BLaER1 treated with 17β-estradiol and CSF1 and Interleukin-3, amounts not matched to agents 10 nM and 100 nM (cell line): ENCODE measurements at regions not wholly inside any gene's neighbourhood (a gene's known extent, or its start where the extent isn't known, plus 50 kb on each side); places are given as distances from the start of the nearest gene placed in this dataset.

Experiments used
- H3K27ac ChIP-seq, 11 experiments: shearing (Covaris generic); formaldehyde crosslinking; 2 replicates each; pipeline ENCODE4 v1.8.1; 2022
- H3K27me3 ChIP-seq, 11 experiments: shearing (Covaris generic); formaldehyde crosslinking; 2 replicates each; pipeline ENCODE4 v1.8.1; 2022
- H3K36me3 ChIP-seq, 11 experiments: shearing (Covaris generic); formaldehyde crosslinking; 2 replicates each; pipeline ENCODE4 v1.8.1; 2022
- H3K4me1 ChIP-seq, 10 experiments: shearing (Covaris generic); formaldehyde crosslinking; 2 replicates each; pipeline ENCODE4 v1.8.1; 2022
- H3K4me2 ChIP-seq, 11 experiments: shearing (Covaris generic); formaldehyde crosslinking; 2 replicates each; pipeline ENCODE4 v1.8.1; 2022
- H3K4me3 ChIP-seq, 10 experiments: shearing (Covaris generic); formaldehyde crosslinking; 2 replicates each; pipeline ENCODE4 v1.8.1; 2022
- H3K9ac ChIP-seq, 11 experiments: shearing (Covaris generic); formaldehyde crosslinking; 2 replicates each; pipeline ENCODE4 v1.8.1; 2022
- H3K9me3 ChIP-seq, 11 experiments: shearing (Covaris generic); formaldehyde crosslinking; replicated peaks in 1 of 11; 2 replicates each; pipeline ENCODE4 v1.8.1; 2022
- H4K20me1 ChIP-seq, 11 experiments: shearing (Covaris generic); formaldehyde crosslinking; 2 replicates each; pipeline ENCODE4 v1.8.1; 2022
- Cebpa-rat ChIP-seq, 11 experiments: shearing (Covaris generic); IDR thresholded peaks; 2 replicates each; pipeline ENCODE4 v1.8.1; 2022

DNA sequence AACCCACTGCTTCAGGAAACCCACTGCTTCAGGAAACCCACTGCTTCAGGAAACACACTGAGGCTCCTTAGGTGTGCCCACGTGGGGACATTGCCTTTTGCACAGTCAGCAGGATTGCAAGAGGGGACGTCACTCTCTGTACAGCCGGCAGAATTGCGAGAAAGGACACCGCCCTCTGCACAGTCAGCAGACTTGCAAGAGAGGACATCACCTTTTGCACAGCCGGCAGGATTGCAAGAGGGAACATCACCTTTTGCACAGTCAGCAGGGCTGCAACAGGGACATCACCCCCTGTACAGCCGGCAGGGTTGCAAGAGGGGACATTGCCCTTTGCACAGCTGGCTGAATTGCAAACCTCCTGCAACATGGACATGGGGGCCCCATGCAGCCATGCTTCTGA lies 407.6 kb downstream of the GLRX3 start:
- no peak overlapping the region for H3K27ac ChIP-seq
- no peaks in the 10 kb centered on the region for H4K20me1 ChIP-seq
- peaks cover 0 to 25% (median 14%) of the 10 kb centered on the region in 10 experiments; a peak in 15 of 20 replicates for H3K4me1 ChIP-seq
- H3K36me3 ChIP-seq = no peaks in the 10 kb centered on the region
- no peak for TF ChIP-seq Cebpa-rat (IDR thresholded peaks at IDR 0.05)
- H3K9ac ChIP-seq = no peak overlapping the region
- H3K4me2 ChIP-seq = 0 out of 22 replicates have a peak overlapping the region, but pooled peaks of 1 of the 11 experiments have one; percentile 6
- peaks cover 0 to 16% (median 13%) of the 10 kb centered on the region in 11 experiments; a peak in 14 of 22 replicates for H3K9me3 ChIP-seq
- H3K4me3 ChIP-seq = no peak overlapping the region
- H3K27me3 ChIP-seq = no peaks in the 10 kb centered on the region

GRCh38 chr10:130545122-130545521 lies 408.9 kb downstream of the GLRX3 start:
- Histone ChIP-seq H3K4me1 (peaks cover 0 to 29% (median 16%) of the 10 kb centered on the region in 10 experiments; a peak in 15 of 20 replicates), H4K20me1 (no peaks in the 10 kb centered on the region), H3K4me2 (no peak overlapping the region), H3K4me3 (no peak overlapping the region), H3K27me3 (no peaks in the 10 kb centered on the region), H3K9me3 (peaks cover 0 to 16% (median 13%) of the 10 kb centered on the region in 11 experiments; a peak in 14 of 22 replicates), H3K9ac (no peak overlapping the region), H3K36me3 (no peaks in the 10 kb centered on the region), H3K27ac (no peak overlapping the region)
- TF ChIP-seq Cebpa-rat (IDR thresholded peaks at IDR 0.05) = no peak

- Histone ChIP-seq H3K4me3 (no peak overlapping the region), H3K4me1 (peaks cover 0 to 33% (median 19%) of the 10 kb centered on the region in 10 experiments; a peak in 15 of 20 replicates), H4K20me1 (no peaks in the 10 kb centered on the region), H3K27ac (no peak overlapping the region), H3K4me2 (no peak overlapping the region), H3K36me3 (no peaks in the 10 kb centered on the region), H3K9me3 (peaks cover 0 to 16% (median 13%) of the 10 kb centered on the region in 11 experiments; a peak in 14 of 22 replicates), H3K9ac (no peak overlapping the region), H3K27me3 (no peaks in the 10 kb centered on the region)
- TF ChIP-seq Cebpa-rat (IDR thresholded peaks at IDR 0.05) = no peak
Observed at GRCh38 chr10:130545697-130546096, 409.5 kb downstream of the GLRX3 start.

DNA sequence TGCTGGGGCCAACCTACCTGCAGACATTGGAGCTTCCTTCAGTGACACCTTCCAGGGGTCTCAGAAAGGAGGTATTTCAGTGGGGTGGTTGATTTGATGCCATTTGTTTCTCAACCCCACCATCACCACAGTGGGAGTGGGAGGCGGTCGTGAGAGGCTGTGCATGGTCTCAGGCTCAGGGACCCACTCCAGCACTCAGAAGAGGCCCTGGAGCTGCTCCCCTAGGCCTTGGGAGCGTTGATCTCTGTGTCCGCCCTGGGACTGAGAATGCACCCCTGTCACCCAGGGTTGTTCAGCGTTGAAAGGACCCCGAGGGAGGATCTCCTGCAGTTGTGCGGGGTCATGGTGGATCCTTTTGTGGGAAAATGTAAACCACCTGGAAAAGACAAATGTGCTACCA lies 410.6 kb downstream of the GLRX3 start:
- TF ChIP-seq Cebpa-rat (IDR thresholded peaks at IDR 0.05) = no peak
- Histone ChIP-seq H3K27ac (no peak overlapping the region), H3K36me3 (no peaks in the 10 kb centered on the region), H3K27me3 (no peaks in the 10 kb centered on the region), H3K9me3 (peaks cover 0 to 16% (median 13%) of the 10 kb centered on the region in 11 experiments; a peak in 14 of 22 replicates), H3K9ac (no peak overlapping the region), H3K4me3 (no peak overlapping the region), H3K4me2 (peak overlapping the region in 4 of 11 experiments; percentile 49 to 59 (median 54); a peak in 4 of 22 replicates), H4K20me1 (no peaks in the 10 kb centered on the region), H3K4me1 (peaks cover 0 to 44% (median 27%) of the 10 kb centered on the region in 10 experiments; a peak in 15 of 20 replicates)

DNA sequence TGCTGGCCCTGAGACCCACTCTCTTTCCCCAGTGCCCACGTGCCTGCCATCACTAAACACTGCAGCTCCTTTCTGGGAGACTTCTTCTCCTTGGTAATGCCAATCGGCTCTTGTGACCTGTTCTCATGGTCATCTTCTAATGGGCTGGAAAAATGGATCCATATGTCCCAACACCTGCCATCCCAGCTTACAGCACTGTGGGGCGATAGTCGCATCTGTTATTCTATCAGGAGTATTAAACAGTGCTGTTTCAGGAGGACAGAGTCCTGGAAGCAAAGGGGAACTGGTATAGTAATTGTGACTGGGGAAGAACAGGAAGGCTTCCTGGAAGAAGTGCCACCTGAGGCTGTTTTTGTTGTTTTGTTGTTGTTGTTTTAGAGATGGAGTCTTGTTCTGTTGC lies 411.2 kb downstream of the GLRX3 start:
- Histone ChIP-seq H3K4me2 (peak overlapping the region in 8 of 11 experiments; percentile 25 to 59 (median 50); a peak in 13 of 22 replicates), H3K27ac (no peak overlapping the region)
- no peak for TF ChIP-seq Cebpa-rat (IDR thresholded peaks at IDR 0.05)

DNA sequence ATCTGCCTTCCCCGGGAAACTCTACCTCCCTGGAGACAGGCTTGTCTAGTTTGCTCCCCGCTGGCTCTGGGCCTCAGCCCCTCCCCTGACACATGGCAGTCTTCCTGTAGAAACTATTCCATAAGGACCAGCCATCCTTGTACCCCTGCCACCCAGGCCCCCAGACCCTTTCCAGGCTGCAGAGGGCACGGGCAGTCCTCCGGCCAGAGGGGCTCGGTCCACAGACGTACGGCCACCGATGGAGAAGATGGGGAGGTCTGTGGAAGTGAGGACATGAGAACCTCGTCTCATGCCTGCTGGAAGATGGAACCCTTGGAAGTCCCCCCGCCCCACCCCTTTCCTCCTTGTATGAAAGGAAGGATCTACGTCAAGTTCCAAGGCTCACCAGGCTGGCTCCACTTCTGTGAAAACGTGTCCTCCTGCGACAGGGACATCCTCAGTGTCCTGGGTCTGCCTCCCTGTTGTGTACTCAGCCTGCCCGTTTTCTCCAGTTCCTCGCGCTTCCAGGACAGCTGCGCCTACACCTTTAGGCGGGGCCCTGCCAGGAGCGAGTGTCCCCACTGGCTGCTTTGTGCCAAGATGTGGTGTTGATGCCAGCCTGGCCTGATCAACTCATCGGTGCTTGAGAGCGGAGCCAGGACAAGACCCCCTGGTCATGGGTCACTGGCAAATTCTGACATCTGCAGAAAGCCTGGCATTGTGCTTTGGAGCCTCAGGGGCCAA lies 414.9 kb downstream of the GLRX3 start:
- no peak overlapping the region for H3K27ac ChIP-seq
- no peak overlapping the region for H3K9ac ChIP-seq
- H3K4me3 ChIP-seq = no peak overlapping the region
- no peaks in the 10 kb centered on the region for H4K20me1 ChIP-seq
- H3K4me1 ChIP-seq = peaks cover 0 to 82% (median 49%) of the 10 kb centered on the region in 10 experiments; a peak in 15 of 20 replicates
- no peak for TF ChIP-seq Cebpa-rat (IDR thresholded peaks at IDR 0.05)
- peaks cover 0 to 4% (median 0%) of the 10 kb centered on the region in 11 experiments; a peak in 2 of 22 replicates for H3K27me3 ChIP-seq
- H3K36me3 ChIP-seq = no peaks in the 10 kb centered on the region
- peak overlapping the region in 7 of 11 experiments; percentile 29 to 76 (median 62); a peak in 14 of 22 replicates for H3K4me2 ChIP-seq
- no peaks in the 10 kb centered on the region for H3K9me3 ChIP-seq

More for the DNA sequence above, 411.2 kb downstream of the GLRX3 start:
- no peak overlapping the region for H3K9ac ChIP-seq
- H3K9me3 ChIP-seq = peaks cover 0 to 16% (median 13%) of the 10 kb centered on the region in 11 experiments; a peak in 14 of 22 replicates
- H3K27me3 ChIP-seq = no peaks in the 10 kb centered on the region
- peaks cover 0 to 49% (median 27%) of the 10 kb centered on the region in 10 experiments; a peak in 15 of 20 replicates for H3K4me1 ChIP-seq
- H3K36me3 ChIP-seq = no peaks in the 10 kb centered on the region
- no peak overlapping the region for H3K4me3 ChIP-seq
- no peaks in the 10 kb centered on the region for H4K20me1 ChIP-seq

- no peak for TF ChIP-seq Cebpa-rat (IDR thresholded peaks at IDR 0.05)
- Histone ChIP-seq H3K4me1 (peaks cover 0 to 87% (median 49%) of the 10 kb centered on the region in 10 experiments; a peak in 15 of 20 replicates), H3K4me3 (no peak overlapping the region), H3K36me3 (no peaks in the 10 kb centered on the region), H3K27me3 (peaks cover 0 to 4% (median 0%) of the 10 kb centered on the region in 11 experiments; a peak in 2 of 22 replicates), H3K9ac (no peak overlapping the region), H3K4me2 (peak overlapping the region in 5 of 11 experiments; percentile 29 to 76 (median 67); a peak in 6 of 22 replicates), H4K20me1 (no peaks in the 10 kb centered on the region), H3K27ac (no peak overlapping the region), H3K9me3 (no peaks in the 10 kb centered on the region)
Observed at GRCh38 chr10:130551676-130552075, 415.5 kb downstream of the GLRX3 start.

- no peak overlapping the region for H3K4me3 ChIP-seq
- peaks cover 0 to 88% (median 53%) of the 10 kb centered on the region in 10 experiments; a peak in 14 of 20 replicates for H3K4me1 ChIP-seq
- H3K4me2 ChIP-seq = peak overlapping the region in 7 of 11 experiments; percentile 28 to 76 (median 67); a peak in 12 of 22 replicates
- no peaks in the 10 kb centered on the region for H4K20me1 ChIP-seq
- no peak for TF ChIP-seq Cebpa-rat (IDR thresholded peaks at IDR 0.05)
- H3K27me3 ChIP-seq = peaks cover 0 to 4% (median 0%) of the 10 kb centered on the region in 11 experiments; a peak in 2 of 22 replicates
- no peaks in the 10 kb centered on the region for H3K9me3 ChIP-seq
- H3K27ac ChIP-seq = no peak overlapping the region
- no peaks in the 10 kb centered on the region for H3K36me3 ChIP-seq
- H3K9ac ChIP-seq = no peak overlapping the region
Observed at GRCh38 chr10:130553826-130554225, 417.6 kb downstream of the GLRX3 start.

DNA sequence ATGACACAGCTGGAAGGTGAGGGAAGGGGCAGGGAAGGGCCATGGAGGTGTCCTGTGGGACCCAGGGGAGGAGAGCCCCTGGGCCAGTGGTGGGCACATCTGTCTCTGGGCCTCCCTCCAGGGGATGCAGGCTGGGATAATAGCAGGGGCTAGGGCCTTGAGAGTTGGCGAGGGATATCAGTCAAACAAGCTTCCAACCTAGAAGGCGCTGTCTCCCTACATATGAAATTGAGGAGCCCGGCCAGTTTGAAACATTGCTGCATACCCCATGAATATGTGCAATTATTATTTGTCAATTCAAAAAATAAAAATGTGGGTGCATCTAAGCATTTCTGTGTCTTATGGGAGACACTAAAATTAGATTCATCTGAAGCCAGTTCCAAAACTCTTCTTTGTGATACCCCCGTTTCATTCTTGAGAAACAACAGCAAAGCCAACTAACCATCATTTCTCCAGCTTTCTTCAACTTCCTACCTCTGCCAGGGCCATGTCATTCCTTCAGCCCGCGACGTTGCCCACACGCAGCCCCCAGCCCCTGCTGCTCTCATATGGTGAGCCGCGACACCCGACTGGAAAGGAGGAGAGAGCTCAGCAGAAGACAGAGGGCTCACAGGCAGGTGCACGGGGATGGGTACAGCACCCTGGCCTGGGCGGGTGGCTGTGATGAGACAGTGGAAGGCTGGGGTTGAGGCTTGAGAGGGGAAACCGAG lies 418.7 kb downstream of the GLRX3 start:
- Histone ChIP-seq H3K36me3 (no peaks in the 10 kb centered on the region), H3K9ac (no peak overlapping the region), H4K20me1 (no peaks in the 10 kb centered on the region), H3K4me2 (peak overlapping the region in 6 of 11 experiments; percentile 11 to 76 (median 68); a peak in 10 of 22 replicates), H3K4me3 (no peak overlapping the region), H3K4me1 (peaks cover 0 to 96% (median 53%) of the 10 kb centered on the region in 10 experiments; a peak in 14 of 20 replicates), H3K27me3 (peaks cover 0 to 4% (median 0%) of the 10 kb centered on the region in 11 experiments; a peak in 2 of 22 replicates), H3K9me3 (no peaks in the 10 kb centered on the region), H3K27ac (no peak overlapping the region)
- TF ChIP-seq Cebpa-rat (IDR thresholded peaks at IDR 0.05) = no peak
